ENCODE measurements at regions not wholly inside any gene's neighbourhood (a gene's known extent, or its start where the extent isn't known, plus 50 kb on each side); places are given as distances from the start of the nearest gene placed in this dataset.

- no peak overlapping the region for H3K4me3 ChIP-seq (ENCODE audit: low read depth, low read length)
- TF ChIP-seq CTCF (IDR thresholded peaks at IDR 0.05; ENCODE audit: insufficient read depth, low read length, poor library complexity, severe bottlenecking) = no peak
- no peaks in the 10 kb centered on the region for H3K36me3 ChIP-seq (ENCODE audit: control insufficient read depth, insufficient read depth, low read length)
- no peak for DNase-seq (ENCODE audit: low read depth)
- no peaks in the 10 kb centered on the region for H3K27me3 ChIP-seq (ENCODE audit: control insufficient read depth, insufficient read depth, low read length)
Observed at GRCh38 chr6:152836523-152836922, 85.9 kb downstream of the VIP start.

- no peaks in the 10 kb centered on the region for H3K27me3 ChIP-seq (ENCODE audit: control insufficient read depth, insufficient read depth, low read length)
- no peak for DNase-seq (ENCODE audit: low read depth)
- no peaks in the 10 kb centered on the region for H3K36me3 ChIP-seq (ENCODE audit: control insufficient read depth, insufficient read depth, low read length)
- no peak overlapping the region for H3K4me3 ChIP-seq (ENCODE audit: low read depth, low read length)
- no peak for TF ChIP-seq CTCF (IDR thresholded peaks at IDR 0.05; ENCODE audit: insufficient read depth, low read length, poor library complexity, severe bottlenecking)
Observed at GRCh38 chr6:152845421-152845820, 94.8 kb downstream of the VIP start.

GRCh38 chr6:152846825-152847224, 96.2 kb downstream of the VIP start:
- Histone ChIP-seq H3K27me3 (ENCODE audit: control insufficient read depth, insufficient read depth, low read length) (no peaks in the 10 kb centered on the region), H3K36me3 (ENCODE audit: control insufficient read depth, insufficient read depth, low read length) (no peaks in the 10 kb centered on the region), H3K4me3 (ENCODE audit: low read depth, low read length) (no peak overlapping the region)
- no peak for TF ChIP-seq CTCF (IDR thresholded peaks at IDR 0.05; ENCODE audit: insufficient read depth, low read length, poor library complexity, severe bottlenecking)
- DNase-seq (ENCODE audit: low read depth) = no peak

- Histone ChIP-seq H3K4me3 (ENCODE audit: low read depth, low read length) (no peak overlapping the region), H3K27me3 (ENCODE audit: control insufficient read depth, insufficient read depth, low read length) (no peaks in the 10 kb centered on the region), H3K36me3 (ENCODE audit: control insufficient read depth, insufficient read depth, low read length) (no peaks in the 10 kb centered on the region)
- TF ChIP-seq CTCF (IDR thresholded peaks at IDR 0.05; ENCODE audit: insufficient read depth, low read length, poor library complexity, severe bottlenecking) = no peak
- DNase-seq (ENCODE audit: low read depth) = no peak
Observed at GRCh38 chr6:152848919-152849318, 98.3 kb downstream of the VIP start.

GRCh38 chr6:152854086-152854795, 103.6 kb downstream of the VIP start:
- no peak for TF ChIP-seq CTCF (IDR thresholded peaks at IDR 0.05; ENCODE audit: insufficient read depth, low read length, poor library complexity, severe bottlenecking)
- no peaks in the 10 kb centered on the region for H3K27me3 ChIP-seq (ENCODE audit: control insufficient read depth, insufficient read depth, low read length)
- no peak for DNase-seq (ENCODE audit: low read depth)
- no peak overlapping the region for H3K4me3 ChIP-seq (ENCODE audit: low read depth, low read length)
- no peaks in the 10 kb centered on the region for H3K36me3 ChIP-seq (ENCODE audit: control insufficient read depth, insufficient read depth, low read length)

- no peaks in the 10 kb centered on the region for H3K27me3 ChIP-seq (ENCODE audit: control insufficient read depth, insufficient read depth, low read length)
Observed at GRCh38 chr6:152858141-152858540, 107.5 kb downstream of the VIP start.

More at GRCh38 chr6:152858141-152858540, 107.5 kb downstream of the VIP start:
- no peak for TF ChIP-seq CTCF (IDR thresholded peaks at IDR 0.05; ENCODE audit: insufficient read depth, low read length, poor library complexity, severe bottlenecking)
- H3K36me3 ChIP-seq (ENCODE audit: control insufficient read depth, insufficient read depth, low read length) = no peaks in the 10 kb centered on the region
- H3K4me3 ChIP-seq (ENCODE audit: low read depth, low read length) = no peak overlapping the region
- no peak for DNase-seq (ENCODE audit: low read depth)

All from kidney epithelial cell (primary cell).